SK-N-SH (cell line): ENCODE measurements at regions not wholly inside any gene's neighbourhood (a gene's known extent, or its start where the extent isn't known, plus 50 kb on each side); places are given as distances from the start of the nearest gene placed in this dataset.

Source experiments
- CTCF ChIA-PET: fragments of 300-600, 350-600 bp; formaldehyde crosslinking; extraction: SDS; loops from one replicate; lab custom pipeline; 2021; lab: Yijun Ruan, JAX
- POLR2A ChIA-PET: fragments of 350-600 bp; sonication (Branson Sonifier 250); formaldehyde crosslinking; extraction: SDS; loops from one replicate; lab custom pipeline; 2020; ENCODE audit warnings: antibody characterized with exemption, inconsistent platforms; lab: Yijun Ruan, JAX
- DNase-seq: peaks from one replicate; pipeline ENCODE4 v3.0.0; 2012
- H2AFZ ChIP-seq: fragments of 200-600 bp; sonication (generic); 2 replicates; pipeline ENCODE4 v1.8.1; 2016; ENCODE audit warnings: antibody characterized with exemption, mild to moderate bottlenecking, low read depth
- H3F3A ChIP-seq: fragments of 200-600 bp; sonication (generic); replicated peaks from 2 replicates; pipeline ENCODE3; 2016; ENCODE audit warnings: antibody characterized with exemption, mild to moderate bottlenecking; ENCODE audit not compliant: insufficient read depth
- H3K27ac ChIP-seq, 2 experiments: fragments of 200-500 bp in 1 of 2; fragments of 200-600 bp in 1 of 2; sonication (Bioruptor generic) in 1 of 2; sonication (generic), shearing (Covaris generic) in 1 of 2; 2 replicates each; pipeline versions ENCODE4 v1.5.1 to v1.6.1; 2014 to 2016; ENCODE audit warnings: low read depth in 2 of 2, inconsistent platforms in 1 of 2, low read length in 1 of 2, mild to moderate bottlenecking in 1 of 2, mixed read lengths in 1 of 2
- H3K27me3 ChIP-seq: fragments of 200-600 bp; sonication (generic), shearing (Covaris generic); 2 replicates; pipeline ENCODE4 v1.6.1; 2016; ENCODE audit warnings: mixed run types; ENCODE audit not compliant: insufficient read depth
- H3K36me3 ChIP-seq, 2 experiments: fragments of 200-500 bp in 1 of 2; fragments of 200-600 bp in 1 of 2; sonication (Bioruptor generic) in 1 of 2; sonication (generic) in 1 of 2; replicated peaks in 1 of 2; 2 replicates each; pipeline versions ENCODE3 to v1.5.1; 2014 to 2016; ENCODE audit warnings: low read length in 1 of 2, mild to moderate bottlenecking in 1 of 2; ENCODE audit not compliant: insufficient read depth in 2 of 2, control insufficient read depth in 1 of 2
- H3K4me1 ChIP-seq, 2 experiments: fragments of 200-500 bp in 1 of 2; fragments of 200-600 bp in 1 of 2; sonication (Bioruptor generic) in 1 of 2; sonication (generic), shearing (Covaris generic) in 1 of 2; 2 replicates each; pipeline versions ENCODE4 v1.5.1 to v1.6.1; 2014 to 2016; ENCODE audit warnings: low read depth in 1 of 2, low read length in 1 of 2, mixed run types in 1 of 2; ENCODE audit not compliant: insufficient read depth in 2 of 2, control insufficient read depth in 1 of 2
- H3K4me2 ChIP-seq: fragments of 200-600 bp; sonication (generic), shearing (Covaris generic); 2 replicates; pipeline ENCODE4 v1.6.1; 2017; ENCODE audit warnings: mixed run types
- H3K4me3 ChIP-seq, 2 experiments: fragments of 200-500 bp in 1 of 2; fragments of 200-600 bp in 1 of 2; sonication (Bioruptor generic) in 1 of 2; sonication (generic), shearing (Covaris generic) in 1 of 2; 2 replicates each; pipeline versions ENCODE4 v1.5.1 to v1.8.1; 2014 to 2016; ENCODE audit warnings: low read depth in 2 of 2, inconsistent platforms in 1 of 2, low read length in 1 of 2, mild to moderate bottlenecking in 1 of 2, mixed read lengths in 1 of 2, moderate library complexity in 1 of 2
- H3K79me2 ChIP-seq: fragments of 200-600 bp; sonication (generic); 2 replicates; pipeline ENCODE4 v1.8.1; 2017; ENCODE audit warnings: mild to moderate bottlenecking; ENCODE audit not compliant: insufficient read depth
- H3K9ac ChIP-seq: fragments of 200-600 bp; sonication (generic); 2 replicates; pipeline ENCODE4 v1.6.1; 2017; ENCODE audit warnings: mixed run types
- H3K9me2 ChIP-seq: fragments of 200-600 bp; sonication (generic); 2 replicates; pipeline ENCODE4 v1.6.1; 2017; ENCODE audit warnings: mixed run types
- H3K9me3 ChIP-seq: fragments of 200-600 bp; sonication (generic); 2 replicates; pipeline ENCODE4 v1.6.1; 2017; ENCODE audit warnings: mixed run types, mild to moderate bottlenecking, moderate library complexity
- H4K20me1 ChIP-seq: fragments of 200-600 bp; sonication (generic); 2 replicates; pipeline ENCODE4 v1.6.1; 2017; ENCODE audit warnings: mild to moderate bottlenecking, mixed run types; ENCODE audit not compliant: insufficient read depth
- EP300 ChIP-seq, 2 experiments: IDR thresholded peaks; 2 replicates each; pipeline versions ENCODE4 v1.4.0 to v1.6.1; 2012; ENCODE audit warnings: borderline replicate concordance in 1 of 2, low read depth in 1 of 2, low read length in 1 of 2
- FOXM1 ChIP-seq: IDR thresholded peaks from 2 replicates; pipeline ENCODE4 v1.4.0; 2012; ENCODE audit warnings: low read depth, mild to moderate bottlenecking
- GABPA ChIP-seq: IDR thresholded peaks from 2 replicates; pipeline ENCODE4 v1.4.0; 2012; ENCODE audit warnings: low read depth, mild to moderate bottlenecking
- IRF3 ChIP-seq: fragments of 150-350 bp; IDR thresholded peaks from 2 replicates; pipeline ENCODE4 v1.6.1; 2016; ENCODE audit warnings: mild to moderate bottlenecking, low read depth, low read length
- PBX3 ChIP-seq: IDR thresholded peaks from 2 replicates; pipeline ENCODE4; 2012
- TEAD4 ChIP-seq: IDR thresholded peaks from 2 replicates; pipeline ENCODE4 v1.4.0; 2012; ENCODE audit warnings: mild to moderate bottlenecking, borderline replicate concordance; ENCODE audit not compliant: insufficient read depth
- WGBS: methylation state at CpG from one replicate; pipeline ENCODE4 v1.1.6; 2017; ENCODE audit warnings: low lambda C conversion rate; 5-methylcytosine and 5-hydroxymethylcytosine counted together
- TF ChIP-seq, protein P1 (sequence below): IDR thresholded peaks from 2 replicates; pipeline ENCODE4 v1.4.0; 2012; ENCODE audit warnings: low read depth, borderline replicate concordance
- TF ChIP-seq, protein P2 (sequence below): IDR thresholded peaks from 2 replicates; pipeline ENCODE4 v1.6.1; 2012; ENCODE audit warnings: mild to moderate bottlenecking, low read depth, low read length, moderate library complexity

GRCh38 chr7:119184124-119184788, 959.8 kb downstream of the ANKRD7 start:
- CTCF ChIA-PET: interaction anchor here (1.0 to 2.0 kb wide), 2 partner anchors 8 to 833 kb away, joined by 3 to 11 read pairs; no protein-coding TSS in a partner anchor
- Histone ChIP-seq H3K9me2 (no peaks in the 10 kb centered on the region), H3K9ac (no peak overlapping the region), H3K27me3 (no peaks in the 10 kb centered on the region), H3K36me3 (no peaks in the 10 kb centered on the region), H3F3A (no peaks in the 10 kb centered on the region), H3K4me2 (no peak overlapping the region), H3K27ac (no peak overlapping the region), H3K79me2 (no peaks in the 10 kb centered on the region), H2AFZ (no peak overlapping the region), H3K9me3 (no peaks in the 10 kb centered on the region), H3K4me1 (no peaks in the 10 kb centered on the region), H4K20me1 (no peaks in the 10 kb centered on the region), H3K4me3 (no peak overlapping the region)
- DNase-seq: no peak
- POLR2A ChIA-PET: no interaction called here
- TF ChIP-seq, protein P1, sequence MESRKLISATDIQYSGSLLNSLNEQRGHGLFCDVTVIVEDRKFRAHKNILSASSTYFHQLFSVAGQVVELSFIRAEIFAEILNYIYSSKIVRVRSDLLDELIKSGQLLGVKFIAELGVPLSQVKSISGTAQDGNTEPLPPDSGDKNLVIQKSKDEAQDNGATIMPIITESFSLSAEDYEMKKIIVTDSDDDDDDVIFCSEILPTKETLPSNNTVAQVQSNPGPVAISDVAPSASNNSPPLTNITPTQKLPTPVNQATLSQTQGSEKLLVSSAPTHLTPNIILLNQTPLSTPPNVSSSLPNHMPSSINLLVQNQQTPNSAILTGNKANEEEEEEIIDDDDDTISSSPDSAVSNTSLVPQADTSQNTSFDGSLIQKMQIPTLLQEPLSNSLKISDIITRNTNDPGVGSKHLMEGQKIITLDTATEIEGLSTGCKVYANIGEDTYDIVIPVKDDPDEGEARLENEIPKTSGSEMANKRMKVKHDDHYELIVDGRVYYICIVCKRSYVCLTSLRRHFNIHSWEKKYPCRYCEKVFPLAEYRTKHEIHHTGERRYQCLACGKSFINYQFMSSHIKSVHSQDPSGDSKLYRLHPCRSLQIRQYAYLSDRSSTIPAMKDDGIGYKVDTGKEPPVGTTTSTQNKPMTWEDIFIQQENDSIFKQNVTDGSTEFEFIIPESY: no peak
- TF ChIP-seq PBX3: no peak
- TF ChIP-seq, protein P2, sequence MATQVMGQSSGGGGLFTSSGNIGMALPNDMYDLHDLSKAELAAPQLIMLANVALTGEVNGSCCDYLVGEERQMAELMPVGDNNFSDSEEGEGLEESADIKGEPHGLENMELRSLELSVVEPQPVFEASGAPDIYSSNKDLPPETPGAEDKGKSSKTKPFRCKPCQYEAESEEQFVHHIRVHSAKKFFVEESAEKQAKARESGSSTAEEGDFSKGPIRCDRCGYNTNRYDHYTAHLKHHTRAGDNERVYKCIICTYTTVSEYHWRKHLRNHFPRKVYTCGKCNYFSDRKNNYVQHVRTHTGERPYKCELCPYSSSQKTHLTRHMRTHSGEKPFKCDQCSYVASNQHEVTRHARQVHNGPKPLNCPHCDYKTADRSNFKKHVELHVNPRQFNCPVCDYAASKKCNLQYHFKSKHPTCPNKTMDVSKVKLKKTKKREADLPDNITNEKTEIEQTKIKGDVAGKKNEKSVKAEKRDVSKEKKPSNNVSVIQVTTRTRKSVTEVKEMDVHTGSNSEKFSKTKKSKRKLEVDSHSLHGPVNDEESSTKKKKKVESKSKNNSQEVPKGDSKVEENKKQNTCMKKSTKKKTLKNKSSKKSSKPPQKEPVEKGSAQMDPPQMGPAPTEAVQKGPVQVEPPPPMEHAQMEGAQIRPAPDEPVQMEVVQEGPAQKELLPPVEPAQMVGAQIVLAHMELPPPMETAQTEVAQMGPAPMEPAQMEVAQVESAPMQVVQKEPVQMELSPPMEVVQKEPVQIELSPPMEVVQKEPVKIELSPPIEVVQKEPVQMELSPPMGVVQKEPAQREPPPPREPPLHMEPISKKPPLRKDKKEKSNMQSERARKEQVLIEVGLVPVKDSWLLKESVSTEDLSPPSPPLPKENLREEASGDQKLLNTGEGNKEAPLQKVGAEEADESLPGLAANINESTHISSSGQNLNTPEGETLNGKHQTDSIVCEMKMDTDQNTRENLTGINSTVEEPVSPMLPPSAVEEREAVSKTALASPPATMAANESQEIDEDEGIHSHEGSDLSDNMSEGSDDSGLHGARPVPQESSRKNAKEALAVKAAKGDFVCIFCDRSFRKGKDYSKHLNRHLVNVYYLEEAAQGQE: no peak
- TF ChIP-seq FOXM1: no peak
- no peak for TF ChIP-seq GABPA
- no peak for TF ChIP-seq EP300 (IDR thresholded peaks at IDR 0.05; ENCODE audit: borderline replicate concordance in 1 of 2, low read depth in 1 of 2, low read length in 1 of 2)
- TF ChIP-seq TEAD4: no peak
- no peak for TF ChIP-seq IRF3
- whole genome bisulfite sequencing: 31% methylated on average over 4 of the region's 4 CpGs
